Stimulated activated CD4-positive, alpha-beta T cell treated with anti-CD3 and anti-CD28 coated beads, Interleukin-12 subunit alpha, Interleukin-12 subunit beta, amount 100 ng/mL, for 4 hours (primary cell): ENCODE measurements at regions not wholly inside any gene's neighbourhood (a gene's known extent, or its start where the extent isn't known, plus 50 kb on each side); places are given as distances from the start of the nearest gene placed in this dataset.
"Not testable (repeated sequence)": the region's sequence is repeated elsewhere in the genome, so short reads cannot be mapped to it uniquely, and the experiment has no call there.

Experiments used
- DNase-seq: peaks from one replicate; pipeline ENCODE4 v3.0.0-alpha.2; 2020

DNA sequence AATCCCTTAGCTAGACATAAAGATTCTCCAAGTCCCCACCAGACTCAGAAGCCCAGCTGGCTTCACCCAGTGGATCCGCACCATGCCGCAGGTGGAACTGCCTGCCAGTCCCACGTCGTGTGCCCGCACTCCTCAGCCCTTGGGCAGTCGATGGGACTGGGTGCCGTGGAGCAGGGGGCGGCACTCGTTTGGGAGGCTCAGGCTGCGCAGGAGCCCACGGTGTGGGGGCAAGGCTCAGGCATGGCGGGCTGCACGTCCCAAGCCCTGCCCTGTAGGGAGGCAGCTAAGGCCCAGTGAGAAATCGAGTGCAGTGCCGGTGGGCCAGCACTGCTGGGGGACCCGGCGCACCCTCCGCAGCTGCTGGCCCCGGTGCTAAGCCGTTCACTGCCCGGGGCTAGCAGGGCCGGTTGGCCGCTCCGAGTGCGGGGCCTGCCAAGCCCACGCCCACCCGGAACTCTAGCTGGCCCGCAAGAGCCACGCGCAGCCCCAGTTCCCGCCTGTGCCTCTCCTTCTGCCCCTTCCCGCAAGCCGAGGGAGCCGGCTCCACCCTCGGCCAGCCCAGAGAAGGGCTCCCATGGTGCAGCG, 95.9 kb upstream of the DTNBP1 start:
- no peak for DNase-seq

DNA sequence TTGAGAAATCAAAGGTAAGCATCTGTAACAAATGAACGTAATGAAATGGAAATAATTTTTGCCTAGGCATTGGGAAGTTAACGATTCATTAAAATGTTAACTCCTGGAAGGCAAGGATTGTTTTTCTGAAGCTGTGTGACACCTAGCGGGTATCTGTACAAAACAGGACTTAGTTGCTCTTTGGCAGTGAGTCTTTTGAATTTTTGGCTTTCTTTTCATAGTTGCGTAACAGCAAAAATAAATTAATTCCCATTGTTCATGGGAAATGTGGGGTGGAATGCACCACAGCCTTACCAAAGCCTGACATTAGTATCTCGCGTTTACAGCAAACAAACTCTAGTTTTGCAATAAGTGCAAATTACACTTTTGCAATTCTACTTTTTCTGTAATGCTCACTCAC, 92.7 kb upstream of the DTNBP1 start:
- no peak for DNase-seq

DNA sequence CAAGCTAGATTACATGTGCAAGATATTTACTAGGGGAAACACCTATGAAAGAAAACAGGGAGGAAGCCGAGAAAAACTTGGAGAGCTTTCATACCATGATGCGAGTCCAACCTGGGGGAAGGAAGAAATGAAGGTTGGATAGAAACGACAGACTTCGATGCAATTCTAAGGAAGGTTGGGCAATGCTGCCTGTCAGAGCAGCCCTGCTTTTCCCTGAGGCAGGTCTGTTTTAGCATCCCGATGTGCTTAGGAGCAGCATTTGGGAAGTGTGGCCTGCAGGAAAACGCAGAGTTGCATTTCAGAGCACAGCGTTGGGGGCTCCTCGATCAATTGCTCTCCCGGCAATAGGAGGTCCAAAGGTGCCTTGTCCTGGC, 91.9 kb upstream of the DTNBP1 start:
- no peak for DNase-seq

DNA sequence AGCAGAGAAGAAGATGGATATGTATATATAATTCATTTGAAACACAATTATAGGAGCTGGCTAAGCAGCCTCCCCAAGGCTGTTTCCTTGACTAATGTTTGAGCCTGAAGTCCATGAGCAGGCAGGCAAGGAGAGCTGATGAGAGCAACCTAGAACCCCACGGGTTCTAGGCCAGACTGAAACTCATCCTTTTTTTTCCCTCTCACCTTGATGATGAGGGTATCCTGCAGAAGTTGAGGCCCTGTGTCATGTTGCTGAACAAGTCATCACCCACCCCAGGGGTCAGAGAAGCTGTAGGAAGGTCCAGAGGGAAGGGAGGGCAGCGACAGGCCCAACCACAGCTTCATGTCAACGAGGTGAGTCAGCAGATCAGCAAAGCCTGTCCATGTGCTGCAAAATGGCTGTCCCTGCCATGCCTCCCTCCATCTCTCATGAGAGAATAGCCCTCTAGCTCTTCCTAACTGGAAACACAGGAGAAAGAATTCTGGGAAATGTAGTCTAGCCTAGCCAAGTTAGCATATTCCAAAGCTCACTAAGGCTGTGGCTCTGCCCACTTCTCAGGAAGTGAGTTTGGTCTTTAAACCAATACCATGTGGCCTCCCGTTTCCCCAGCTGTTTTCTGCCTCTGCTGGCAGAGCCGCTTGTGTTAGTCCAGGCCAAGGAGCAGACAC, 91.3 kb upstream of the DTNBP1 start:
- DNase-seq = no peak

DNA sequence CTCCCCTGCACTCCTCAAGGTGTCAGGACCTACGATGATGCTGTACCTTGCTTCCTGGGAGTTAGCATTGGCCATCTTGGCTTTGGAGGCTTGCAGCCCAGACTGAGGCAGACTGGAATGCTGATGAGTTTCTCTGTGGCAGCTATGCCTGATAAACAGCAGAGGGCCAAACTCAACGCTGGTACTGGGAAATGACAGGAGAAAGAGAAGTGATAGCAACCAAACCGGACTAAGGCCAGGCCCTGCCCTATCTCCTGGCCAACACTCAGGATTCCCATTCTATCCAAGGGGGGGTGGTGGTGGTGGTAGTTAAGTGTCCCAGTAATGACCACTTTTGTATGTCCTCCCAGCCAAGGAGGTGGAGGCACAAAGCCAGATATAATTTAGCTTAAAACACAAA, 90.0 kb upstream of the DTNBP1 start:
- no peak for DNase-seq

DNA sequence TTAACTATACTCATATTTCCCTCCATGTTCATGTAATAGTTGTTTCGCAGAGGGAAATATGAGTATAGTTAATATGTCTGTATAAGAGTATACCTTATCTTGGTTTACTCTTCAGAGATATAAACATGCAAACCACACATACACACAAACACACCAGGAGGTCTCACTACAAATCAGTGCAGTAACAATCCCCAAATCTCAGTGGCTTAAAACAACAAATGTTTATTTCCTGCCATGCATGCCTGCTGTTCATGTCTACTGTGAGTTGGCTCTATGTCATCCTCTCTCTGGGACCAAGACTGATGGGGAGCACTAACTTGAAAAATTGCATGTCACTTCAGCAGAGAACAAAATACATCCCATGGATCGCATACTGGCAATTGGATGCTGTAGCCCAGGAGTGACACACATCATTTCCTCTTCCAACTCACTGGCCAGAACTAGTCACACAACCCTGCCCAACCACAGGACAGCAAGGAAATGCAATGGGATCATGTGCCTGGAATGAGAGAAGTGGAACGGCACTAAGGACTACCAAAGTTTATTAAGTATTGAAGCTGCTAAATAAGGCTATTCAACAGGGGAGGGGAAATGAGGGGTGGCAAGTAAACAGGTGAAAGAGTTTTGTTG, 89.0 kb upstream of the DTNBP1 start:
- no peak for DNase-seq

DNA sequence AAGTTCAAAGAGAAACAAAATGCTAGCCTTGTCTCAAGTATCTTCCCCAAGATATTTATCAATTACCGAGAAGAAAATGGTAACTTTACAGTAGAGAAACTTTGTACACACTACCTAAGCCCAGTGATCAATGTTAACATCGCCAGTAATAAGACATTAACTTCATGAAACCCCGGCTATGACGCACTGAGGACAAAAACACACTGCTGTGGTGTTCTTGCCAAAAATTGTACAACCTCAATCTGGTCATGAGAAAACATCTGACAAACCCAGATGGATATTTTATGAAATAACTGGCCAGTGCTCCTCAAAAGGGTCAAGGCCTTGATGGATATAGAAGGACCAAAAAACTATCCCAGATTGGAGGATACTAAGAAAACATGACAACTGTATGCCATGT, 85.5 kb upstream of the DTNBP1 start:
- no peak for DNase-seq

DNA sequence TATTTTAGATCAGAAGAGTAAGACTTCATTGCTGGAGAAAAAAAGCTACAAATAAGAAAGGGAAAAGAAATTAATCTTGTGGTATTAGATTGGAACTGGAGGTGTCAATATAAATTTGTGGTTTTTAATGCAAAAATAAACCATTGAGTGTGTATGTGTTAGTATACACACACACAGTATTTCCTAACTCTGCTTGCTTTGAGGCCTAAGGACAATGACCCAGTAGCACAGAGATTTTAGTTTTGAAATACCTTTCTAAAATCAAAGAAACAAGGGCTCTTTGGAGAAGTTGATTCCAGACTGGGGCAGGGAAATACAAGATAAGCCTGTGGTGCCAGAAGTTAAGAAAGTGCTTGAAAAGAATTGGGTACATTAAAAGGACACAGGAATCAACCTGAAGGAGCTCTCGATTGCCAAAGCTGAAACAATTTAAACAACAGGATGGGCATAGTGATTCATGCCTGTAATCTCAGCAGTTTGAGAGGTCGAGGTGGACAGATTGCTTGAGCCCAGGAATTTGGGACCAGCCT, 84.6 kb upstream of the DTNBP1 start:
- DNase-seq = no peak

DNA sequence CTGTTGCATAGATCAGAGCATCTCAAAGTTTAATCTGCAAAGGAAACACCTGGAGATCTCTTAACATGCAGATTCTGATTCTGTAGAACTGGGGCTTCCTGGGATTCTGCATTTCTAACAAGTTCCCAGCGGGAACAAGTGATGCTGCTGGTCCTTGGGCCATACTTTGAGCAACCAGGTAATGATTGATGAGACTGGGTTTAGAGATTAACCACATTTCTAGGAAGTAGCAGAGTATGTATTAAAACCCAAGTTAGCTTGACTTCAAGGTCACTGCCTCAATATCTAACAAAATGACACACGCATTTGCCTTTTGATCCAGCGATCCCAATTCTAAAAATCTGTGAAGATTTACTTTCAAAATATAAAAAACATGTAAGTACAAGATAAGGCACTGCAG, 83.0 kb upstream of the DTNBP1 start:
- no peak for DNase-seq

DNA sequence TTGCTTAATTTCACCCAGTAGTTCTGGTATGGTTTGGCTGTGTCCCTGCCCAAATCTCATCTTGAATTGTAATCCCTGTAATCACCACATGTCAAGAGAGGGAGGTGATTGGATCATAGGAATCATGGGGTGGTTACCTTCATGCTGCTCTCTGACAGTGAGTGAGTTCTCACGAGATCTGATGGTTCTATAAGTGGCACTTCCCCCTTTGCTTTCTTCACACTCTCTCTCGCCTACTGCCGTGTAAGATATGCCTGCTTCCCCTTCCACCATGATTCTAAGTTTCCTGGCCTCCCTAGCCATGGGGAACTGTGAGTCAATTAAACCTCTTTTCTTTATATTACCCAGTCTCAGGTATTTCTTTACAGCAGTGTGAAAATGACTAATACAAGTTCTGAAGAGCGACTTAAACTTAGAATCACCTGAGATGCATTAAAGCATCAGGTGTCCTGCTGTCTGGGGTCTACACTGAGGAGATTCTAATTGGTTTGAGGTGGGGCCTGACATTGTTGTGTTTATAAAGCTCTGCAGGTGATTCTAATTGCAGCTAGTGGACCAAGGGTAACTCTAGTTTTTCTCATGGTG, 82.1 kb upstream of the DTNBP1 start:
- DNase-seq = no peak

DNA sequence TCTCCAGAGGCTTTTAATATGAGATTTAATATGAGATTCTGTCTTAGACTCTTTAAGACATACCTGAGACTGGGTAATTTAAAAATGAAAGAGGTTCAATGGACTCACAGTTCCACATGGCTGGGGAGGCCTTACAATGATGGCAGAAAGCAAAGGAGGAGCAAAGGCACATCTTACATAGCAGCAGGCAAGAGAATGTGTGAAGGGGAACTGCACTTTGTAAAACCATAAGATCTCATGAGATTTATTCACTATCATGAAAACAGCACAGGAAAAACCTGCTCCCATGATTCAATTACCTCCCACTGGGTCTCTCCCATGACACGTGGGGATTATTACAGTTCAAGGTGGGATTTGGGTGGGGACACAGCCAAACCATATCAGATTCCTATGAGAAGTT, 79.2 kb upstream of the DTNBP1 start:
- not testable (repeated sequence) for DNase-seq

DNA sequence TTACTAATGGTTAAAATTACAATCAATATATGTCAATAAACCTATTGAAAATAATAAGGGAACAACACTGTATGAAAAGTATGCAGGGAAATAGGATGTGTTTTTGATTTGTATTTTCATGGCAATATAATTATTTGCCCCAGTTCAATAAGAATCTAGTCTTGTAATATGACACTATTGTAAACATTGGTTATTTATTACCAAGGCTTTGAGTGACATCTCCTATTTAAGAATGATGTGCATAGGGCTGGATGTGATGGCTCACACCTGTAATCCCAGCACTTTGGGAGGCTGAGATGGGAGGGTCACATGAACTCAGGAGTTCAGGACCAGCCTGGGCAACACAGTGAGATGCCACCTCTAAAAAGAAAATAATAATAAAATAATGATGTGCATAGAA, 78.6 kb upstream of the DTNBP1 start:
- DNase-seq = no peak

DNA sequence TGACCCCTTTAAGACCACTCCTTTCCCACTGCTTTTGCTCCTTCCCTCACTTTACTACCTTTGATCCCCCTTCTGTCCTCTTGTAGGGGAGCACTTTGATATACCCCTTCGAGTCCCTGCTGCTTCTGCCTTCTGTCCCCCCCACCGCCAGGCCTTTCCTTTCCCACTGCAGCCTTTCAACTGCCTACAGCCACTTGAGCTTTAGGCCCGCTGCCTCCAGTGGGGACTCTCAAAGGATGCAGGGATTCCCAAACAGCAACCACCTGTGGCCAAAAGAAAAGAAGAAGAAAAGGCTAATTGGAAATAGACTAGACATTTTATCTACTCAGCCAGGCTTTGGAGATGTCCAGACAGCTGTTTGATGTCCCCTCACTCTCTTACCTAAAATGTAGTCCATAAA, 77.0 kb upstream of the DTNBP1 start:
- DNase-seq = no peak

DNA sequence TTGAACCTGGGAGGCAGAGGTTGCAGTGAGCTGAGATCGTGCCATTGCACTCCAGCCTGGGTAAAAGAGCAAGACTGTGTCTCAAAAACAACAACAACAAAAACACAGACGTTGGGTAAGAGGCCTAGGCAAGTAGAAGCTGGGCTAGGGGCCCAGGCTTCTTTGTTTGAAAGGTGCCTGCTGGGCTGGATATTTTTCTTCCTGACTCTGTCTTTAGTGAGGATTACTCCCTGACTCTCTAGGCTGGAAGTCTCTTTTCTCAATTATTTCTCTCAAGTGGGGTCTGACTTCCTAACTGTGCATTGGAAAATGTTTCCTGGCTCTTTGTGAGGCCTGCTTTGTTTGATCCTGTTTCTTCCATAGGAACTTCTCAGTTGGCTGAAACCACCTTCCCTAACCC, 76.5 kb upstream of the DTNBP1 start:
- no peak for DNase-seq

DNA sequence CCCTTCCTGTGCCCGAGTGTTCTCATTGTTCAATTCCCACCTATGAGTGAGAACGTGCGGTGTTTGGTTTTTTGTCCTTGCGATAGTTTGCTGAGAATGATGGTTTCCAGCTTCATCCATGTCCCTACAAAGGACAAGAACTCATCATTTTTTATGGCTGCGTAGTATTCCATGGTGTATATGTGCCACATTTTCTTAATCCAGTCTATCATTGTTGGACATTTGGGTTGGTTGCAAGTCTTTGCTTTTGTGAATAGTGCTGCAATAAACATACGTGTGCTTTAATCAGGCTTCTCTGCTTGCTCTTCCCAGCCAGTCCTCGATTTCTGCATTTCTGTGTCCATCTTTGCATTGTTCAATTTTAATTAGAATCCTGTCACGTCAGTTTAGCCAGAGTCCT, 75.4 kb upstream of the DTNBP1 start:
- not testable (repeated sequence) for DNase-seq

DNA sequence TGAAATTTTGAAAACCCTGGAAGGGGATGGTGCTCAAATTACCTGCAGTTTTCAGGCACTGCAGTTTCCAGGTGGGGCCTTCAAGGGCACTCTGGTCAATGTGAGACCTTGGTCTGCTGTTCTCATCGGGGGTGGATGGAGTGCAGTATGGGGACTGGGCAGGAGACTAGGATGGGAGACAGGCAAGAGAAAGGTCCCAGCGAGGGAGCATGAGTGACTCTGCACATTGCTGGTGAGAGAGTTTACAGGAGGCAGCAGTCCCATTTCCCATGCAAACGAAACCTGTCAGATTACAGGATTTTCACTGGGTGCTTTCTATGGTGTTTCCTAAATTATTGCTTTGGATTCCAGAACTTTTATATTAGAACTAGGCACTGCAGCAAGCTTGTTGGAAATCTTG, 73.5 kb upstream of the DTNBP1 start:
- no peak for DNase-seq

DNA sequence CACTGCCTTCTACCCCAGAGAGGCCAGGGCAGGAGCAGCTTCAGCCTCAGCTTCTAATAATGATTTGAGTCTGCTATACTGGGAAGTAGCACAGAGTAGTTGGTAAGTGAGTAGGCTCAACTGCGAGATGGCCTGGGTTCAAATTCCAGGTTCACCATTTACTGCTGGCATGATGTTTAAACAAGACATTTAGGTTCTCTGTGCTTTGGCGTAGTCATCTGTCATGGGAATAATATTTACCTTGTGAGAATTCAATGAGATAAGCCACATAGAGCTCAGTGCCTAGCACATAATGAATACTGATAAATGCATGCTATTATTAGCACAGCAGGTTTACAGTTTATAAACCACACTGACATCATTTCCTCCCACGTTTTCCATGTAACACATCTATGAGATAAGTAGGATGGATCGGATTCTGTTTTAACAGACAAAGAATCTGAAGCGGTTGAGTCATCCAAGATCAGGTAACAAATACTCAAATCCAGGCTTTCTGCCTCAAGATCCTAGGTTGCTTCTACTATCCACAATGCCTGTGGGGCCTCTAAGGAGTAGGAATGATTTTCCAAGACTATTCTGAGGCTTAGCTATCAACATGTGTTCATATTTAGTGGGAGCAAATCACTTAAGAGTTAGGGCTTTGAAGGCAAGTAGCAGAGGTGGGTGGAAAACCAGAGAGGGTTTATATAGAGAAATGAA, 72.9 kb upstream of the DTNBP1 start:
- no peak for DNase-seq

DNA sequence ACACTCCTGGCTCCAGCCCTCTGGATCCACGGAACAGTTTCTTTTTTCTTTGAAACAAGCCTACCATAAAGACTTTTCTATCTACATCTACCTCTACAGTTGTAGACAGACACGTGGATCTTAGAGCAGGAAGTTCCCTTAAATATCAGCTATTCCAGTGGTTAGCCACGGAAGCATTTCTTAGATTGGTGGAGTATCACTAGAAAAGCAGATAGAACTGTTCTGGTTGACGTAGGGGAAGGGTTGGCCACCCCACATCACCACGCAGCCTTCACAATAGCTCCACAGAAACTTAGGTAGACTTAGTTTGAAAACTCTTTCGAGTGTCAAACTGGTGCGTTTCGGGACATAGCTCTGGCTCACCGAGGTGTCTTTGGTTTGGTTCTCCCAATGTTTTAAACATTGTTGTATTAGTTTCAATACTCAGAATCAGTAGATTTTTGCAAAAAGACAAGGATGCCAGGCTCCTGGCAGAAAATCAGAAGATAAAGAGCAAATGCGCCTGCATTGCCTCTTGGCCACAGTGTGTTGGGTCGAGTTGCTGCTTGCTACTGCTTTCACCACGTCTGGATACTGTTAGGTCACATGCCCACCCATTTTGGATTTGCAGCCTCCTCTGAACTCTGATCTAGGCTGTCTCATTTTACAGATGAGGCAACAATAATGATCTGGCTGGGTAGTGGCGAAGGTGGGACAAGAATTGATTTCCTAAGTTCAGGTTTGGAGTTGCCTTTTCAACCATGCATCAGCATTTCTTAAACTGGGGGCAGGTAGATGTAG, 71.5 kb upstream of the DTNBP1 start:
- DNase-seq = no peak

DNA sequence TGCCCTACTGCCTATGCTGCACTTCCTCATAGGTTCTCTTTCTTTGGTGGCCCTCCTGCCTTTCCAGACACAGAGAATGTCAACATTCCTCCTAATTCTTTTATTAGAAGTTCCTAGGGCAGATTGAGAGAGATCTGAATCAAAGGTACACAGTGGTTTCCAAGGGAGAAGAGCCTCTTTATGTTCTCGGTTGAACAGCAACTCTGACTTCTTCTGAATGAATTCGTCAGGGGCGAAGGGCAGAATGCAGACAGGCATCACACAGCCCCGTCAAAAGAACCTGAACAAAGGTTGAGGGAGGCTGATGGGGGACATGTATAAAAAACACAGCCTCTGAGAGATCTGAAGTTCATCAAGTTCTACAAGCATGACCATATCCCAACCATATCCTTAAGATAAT, 68.1 kb upstream of the DTNBP1 start:
- DNase-seq = no peak

DNA sequence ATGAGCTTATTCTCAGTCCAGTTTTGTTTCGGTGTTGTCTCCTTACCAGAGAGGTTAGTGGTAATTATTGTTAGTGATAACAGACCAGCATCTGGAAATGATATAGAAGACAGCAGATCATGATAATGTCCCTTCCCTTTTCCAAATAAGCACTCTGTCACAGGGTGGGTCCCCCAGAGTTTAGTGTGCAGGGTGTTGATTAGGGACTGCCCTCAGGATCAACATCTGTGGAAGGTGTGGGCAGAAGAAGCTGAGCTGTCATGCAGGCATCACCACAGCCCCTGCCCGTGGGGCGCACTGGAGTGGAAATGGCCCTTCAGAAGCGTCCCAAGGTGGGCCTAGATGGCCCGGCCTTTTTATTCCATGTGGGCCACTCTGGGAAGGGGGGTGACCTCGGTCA, 67.6 kb upstream of the DTNBP1 start:
- no peak for DNase-seq

DNA sequence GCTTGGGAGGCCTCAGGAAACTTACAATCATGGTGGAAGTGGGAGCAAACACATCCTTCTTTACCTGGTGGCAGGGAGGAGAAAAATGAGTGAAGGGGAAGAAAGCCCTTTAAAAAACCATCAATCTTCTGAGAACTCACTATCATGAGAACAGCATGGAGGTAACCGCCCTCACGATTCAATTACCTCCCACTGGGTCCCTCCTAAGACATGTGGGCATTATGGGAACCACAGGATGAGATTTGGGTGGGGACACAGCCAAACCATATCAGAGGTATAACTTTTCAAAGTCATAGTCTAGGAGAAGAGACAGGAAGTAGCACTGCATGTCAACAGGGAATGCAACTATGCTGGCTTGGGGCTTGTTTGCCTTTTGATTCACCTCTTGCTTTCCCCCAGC, 59.9 kb upstream of the DTNBP1 start:
- DNase-seq = no peak

DNA sequence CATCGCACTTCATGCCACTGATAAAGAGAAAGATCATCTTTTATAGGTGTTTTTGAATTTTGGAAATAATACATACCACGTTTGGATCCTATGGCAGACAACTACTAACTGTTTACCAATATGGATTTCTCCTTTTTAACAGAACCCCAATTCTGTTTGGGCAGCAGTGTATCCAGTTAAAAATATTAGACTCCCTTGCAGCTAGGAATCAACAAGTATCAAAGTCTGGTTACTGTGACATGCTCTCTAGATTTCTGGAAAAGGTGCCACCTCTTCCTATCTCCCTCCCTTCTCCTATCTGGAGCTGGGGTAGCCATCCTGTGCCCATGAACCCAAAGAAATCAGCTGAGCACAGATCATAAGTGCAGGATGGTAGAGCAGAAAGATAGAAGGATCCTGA, 54.1 kb upstream of the DTNBP1 start:
- DNase-seq = no peak

DNA sequence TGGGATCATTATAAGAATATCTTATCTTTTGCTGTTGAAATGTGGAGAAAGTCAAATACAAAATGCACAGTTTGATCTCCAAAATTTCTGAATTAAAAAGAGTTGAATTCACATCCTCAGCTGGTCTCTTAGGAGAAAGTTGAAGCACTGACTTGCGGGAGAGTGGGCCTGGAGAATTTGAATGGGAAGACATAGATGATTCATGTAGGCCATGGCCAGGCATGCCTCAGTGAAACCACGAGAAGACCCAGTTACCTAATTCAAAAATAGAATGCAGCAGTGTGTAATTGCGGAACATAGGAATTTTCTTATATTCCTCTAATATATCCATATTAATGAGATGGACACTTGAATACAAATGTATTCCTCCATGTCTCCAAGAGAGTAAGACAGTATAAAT, 53.0 kb upstream of the DTNBP1 start:
- no peak for DNase-seq
